ENCODE measurements at regions not wholly inside any gene's neighbourhood (a gene's known extent, or its start where the extent isn't known, plus 50 kb on each side); places are given as distances from the start of the nearest gene placed in this dataset.
"Not testable (repeated sequence)": the region's sequence is repeated elsewhere in the genome, so short reads cannot be mapped to it uniquely, and the experiment has no call there.

- no peak for DNase-seq
These were observed 341.1 kb downstream of the PDCD6IP start for GRCh38 chr3:34139566-34139965.

GRCh38 chr3:34140616-34141015 is 342.2 kb downstream of the PDCD6IP start:
- no peak for DNase-seq

GRCh38 chr3:34141841-34142337 is 343.5 kb downstream of the PDCD6IP start:
- DNase-seq = no peak

DNA sequence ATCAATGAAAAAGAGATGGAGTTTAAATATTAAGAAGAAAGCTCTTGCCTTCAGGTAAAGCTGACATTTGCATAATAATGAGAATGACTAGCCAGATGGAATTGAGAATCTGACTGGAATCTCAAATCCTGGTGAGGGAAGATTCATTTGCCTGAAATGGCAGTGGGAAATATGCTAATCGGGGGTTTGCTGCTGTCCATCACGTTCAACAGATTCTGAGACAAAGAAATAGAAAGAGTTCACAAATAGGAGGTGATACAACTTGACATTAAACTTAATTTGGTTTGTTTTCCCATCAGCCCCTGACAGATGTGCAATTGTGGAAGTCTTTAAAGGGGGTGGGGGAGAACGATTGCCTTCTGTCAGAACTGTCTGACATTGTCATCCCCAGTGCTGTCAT is 347.4 kb downstream of the PDCD6IP start:
- DNase-seq = no peak

DNA sequence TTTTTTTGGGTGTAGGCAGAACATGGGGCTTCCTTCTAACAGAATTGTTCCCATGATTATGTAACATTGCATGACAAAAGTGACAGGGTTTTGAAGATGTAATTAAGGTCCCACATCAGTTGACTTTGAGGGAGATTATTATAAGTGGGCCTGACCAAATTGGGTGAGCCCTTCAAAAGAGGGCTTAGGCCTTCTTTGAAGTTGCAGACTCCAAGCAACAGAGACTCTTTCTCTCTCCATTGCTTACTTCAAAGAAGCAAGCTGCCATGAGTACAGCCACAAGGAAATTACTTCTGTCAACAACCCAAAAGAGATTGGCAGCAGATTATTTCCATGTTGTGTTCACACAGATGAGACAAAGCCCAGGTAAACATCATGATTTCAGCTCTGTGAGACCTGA is 348.2 kb downstream of the PDCD6IP start:
- no peak for DNase-seq

DNA sequence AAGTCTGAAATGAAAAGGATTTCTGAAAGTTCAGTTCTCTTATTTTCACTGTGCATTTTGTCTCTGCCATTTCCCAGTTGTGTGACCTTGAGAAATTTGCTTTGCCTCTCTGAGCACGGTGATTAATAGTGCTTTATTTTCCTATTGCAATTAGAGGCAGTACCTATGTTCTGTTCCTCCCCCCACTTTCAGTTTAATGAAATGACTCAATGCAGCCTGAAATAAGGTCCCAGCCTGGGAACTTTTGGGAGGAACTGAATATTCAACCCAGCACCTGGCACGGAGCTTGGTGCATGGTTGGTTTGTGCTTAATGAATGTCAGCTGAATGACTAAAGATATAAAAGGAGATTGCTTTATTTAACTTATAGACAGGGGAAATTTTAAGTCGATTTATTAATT is 352.6 kb downstream of the PDCD6IP start:
- DNase-seq = no peak

GRCh38 chr3:34152656-34153055 is 354.2 kb downstream of the PDCD6IP start:
- DNase-seq = no peak

- DNase-seq = no peak
These were observed 356.7 kb downstream of the PDCD6IP start for GRCh38 chr3:34155108-34155507.

- no peak for DNase-seq
These were observed 357.2 kb downstream of the PDCD6IP start for GRCh38 chr3:34155666-34156065.

DNA sequence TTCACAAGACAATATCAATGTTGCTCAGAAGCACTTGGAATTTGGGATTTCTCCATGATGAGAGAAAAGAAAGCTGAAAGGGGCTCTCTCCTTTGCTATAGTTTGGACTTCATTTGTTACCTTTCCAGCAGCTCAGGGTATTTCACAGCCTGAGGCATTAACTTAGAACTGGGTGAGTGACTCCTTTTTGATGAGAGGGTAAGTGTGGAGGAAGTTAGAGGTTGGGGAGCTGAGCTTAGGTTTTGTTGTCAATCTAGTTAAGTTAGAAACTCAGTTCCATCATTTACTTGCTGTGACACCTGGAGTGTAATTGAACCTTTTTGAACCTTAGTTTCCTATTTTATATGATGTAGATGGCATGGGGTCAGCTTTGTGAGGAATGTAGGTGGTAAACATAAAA is 359.1 kb downstream of the PDCD6IP start:
- DNase-seq = no peak

DNA sequence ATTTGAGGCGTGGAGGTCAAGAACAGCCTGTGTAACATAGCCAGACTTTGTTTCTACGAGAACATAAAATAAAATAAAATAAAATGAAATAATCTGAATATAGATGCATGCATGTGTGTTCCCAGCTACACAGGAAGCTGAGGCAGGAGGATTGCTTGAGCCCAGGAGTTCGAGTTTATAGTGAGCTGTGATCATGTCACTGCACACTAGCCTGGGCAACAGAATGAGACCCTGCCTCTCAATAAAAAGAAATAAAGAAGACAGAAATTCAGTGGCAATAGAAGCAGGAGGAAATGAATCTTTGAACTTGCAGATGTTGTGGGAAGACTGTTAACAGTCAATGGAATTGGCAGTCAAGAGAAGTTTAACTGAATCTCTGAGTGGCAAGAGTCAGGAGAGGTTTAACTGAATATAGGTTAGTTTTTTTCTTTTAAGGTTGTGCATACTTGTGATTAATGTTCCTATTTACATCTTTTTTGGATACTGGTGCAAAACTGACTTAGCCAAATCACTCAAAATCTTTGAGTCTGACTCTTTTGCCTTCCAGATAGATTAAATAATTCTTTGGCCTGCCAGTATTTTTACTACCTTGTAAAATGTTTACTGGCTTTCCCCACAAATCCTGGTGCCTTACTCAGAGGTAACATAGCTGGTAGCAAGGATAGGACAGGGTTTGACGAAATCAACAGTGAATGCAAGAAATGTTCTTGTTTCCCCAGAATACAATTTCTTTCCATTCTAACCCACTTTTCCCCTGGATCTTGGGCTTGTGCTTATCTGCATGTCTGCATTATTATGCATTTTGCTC is 361.4 kb downstream of the PDCD6IP start:
- no peak for DNase-seq

DNA sequence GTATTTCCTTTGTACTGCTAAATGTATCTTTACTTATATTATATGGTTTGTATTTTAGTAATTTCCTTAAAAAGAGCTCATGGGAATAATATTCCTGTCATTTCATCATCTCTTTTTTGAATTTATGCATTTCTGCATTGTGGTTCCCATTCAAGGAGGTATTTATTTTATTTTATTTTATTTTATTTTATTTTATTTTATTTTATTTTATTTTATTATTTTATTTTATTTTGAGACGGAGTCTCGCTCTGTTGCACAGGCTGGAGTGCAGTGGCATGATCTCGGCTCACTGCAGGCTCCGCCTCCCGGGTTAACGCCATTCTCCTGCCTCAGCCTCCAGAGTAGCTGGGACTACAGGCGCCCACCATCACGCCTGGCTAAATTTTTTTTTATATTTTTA is 371.2 kb downstream of the PDCD6IP start:
- DNase-seq = not testable (repeated sequence)

DNA sequence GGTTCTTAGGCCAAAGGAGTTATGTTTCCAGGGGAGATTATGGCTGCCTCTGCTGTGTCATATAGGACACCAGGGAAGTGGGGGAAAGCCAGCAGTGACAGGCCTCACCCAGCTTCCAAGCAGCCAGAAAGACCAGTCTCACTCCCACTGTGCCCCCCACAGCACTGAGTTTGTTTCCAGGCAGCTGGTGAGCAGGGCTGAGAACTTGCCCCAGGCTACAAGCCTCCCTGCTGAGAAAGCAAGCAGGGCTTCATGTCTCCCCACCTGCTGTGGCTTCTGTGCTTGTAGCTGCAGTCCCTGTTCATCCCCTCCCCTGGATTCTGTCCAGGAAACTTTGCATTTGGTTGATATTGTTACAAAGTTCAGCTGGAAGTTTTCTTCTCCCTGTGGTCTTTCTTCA is 376.3 kb downstream of the PDCD6IP start:
- no peak for DNase-seq

DNA sequence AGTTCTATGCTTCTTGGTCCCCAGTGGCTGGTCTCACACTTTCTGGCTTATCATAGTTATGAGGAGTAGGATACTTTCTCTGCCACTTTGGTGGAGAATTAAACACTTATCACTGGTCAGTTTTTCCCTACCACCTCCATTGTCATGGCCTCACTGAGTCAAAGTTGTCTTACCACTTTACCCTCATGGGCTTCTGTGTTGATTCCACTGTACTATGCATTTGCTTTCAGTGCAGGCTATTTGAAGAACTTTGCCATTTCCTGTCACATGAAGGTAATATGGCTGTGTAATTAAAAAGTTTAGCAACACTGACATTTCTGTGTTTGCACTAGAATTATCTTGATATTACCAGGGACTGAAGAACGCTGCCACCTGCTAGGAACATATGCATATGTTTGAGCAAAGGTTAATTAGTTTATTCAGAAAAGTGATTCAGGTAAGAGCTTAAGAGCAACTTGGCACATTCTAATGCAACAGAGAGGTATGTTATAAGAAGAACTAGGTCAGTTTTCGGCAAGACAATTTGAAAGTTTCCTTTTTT is 377.3 kb downstream of the PDCD6IP start:
- DNase-seq = peak; percentile 9

- no peak for DNase-seq
These were observed 378.3 kb downstream of the PDCD6IP start for GRCh38 chr3:34176723-34177122.

GRCh38 chr3:34178415-34178814 is 380.0 kb downstream of the PDCD6IP start:
- DNase-seq = no peak

DNA sequence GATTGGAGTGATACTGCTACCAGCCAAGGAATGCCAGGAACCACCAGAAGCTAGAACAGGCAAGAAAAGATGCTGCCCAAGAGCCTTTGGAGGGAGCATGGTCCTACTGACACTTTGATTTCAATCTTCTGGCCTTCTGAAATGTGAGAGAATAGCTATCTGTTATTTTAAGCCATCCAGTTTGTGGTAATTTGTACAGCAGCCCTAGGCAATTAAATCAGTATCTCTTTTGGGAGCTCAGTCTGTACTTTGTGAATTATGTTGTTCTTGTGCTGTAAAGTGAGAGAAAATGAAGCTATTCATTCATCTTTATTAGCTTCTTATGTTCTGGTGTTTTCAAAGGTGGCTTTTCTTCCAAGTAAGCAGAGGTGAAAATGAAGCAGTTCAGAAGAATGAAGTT is 381.3 kb downstream of the PDCD6IP start:
- DNase-seq = no peak

DNA sequence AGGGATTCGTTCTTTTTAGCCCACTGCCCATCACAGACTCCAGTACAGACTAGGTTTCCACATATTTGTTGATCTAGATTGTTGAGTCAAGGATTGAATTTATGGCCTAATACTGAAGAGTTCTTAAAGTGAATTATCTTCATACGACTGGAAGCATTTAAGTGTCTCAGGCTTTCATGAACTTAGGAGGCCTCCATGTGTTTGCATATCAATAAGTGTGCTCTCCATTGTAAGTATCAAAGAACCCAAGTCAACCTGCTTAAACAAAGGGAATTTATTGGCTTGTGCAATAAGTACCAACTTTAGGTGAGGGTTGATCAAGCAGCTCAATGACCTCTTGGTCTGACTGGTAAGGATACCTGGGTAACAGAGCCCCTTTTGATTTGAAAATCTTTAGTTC is 382.1 kb downstream of the PDCD6IP start:
- DNase-seq = no peak

DNA sequence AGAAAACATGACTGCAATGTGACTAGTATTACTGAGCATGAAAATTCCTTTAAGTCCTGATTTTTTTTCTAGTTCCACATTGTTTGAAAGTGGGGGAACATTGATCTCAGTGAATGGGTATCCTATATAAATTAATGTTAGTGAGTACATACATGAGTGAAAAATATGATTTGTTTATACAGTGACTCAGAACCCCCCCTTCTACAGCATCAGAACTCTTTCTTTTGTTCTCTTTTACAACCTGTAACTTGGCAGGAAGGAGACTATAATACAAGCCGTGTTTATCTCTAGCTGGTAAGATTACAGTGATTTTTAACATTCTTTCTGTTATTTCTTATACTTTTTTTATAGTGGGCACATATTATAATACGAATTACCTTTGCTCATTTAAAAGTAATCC is 384.7 kb downstream of the PDCD6IP start:
- DNase-seq = peak; percentile 14

GRCh38 chr3:34183611-34184340 is 385.3 kb downstream of the PDCD6IP start:
- peak; percentile 17 for DNase-seq

DNA sequence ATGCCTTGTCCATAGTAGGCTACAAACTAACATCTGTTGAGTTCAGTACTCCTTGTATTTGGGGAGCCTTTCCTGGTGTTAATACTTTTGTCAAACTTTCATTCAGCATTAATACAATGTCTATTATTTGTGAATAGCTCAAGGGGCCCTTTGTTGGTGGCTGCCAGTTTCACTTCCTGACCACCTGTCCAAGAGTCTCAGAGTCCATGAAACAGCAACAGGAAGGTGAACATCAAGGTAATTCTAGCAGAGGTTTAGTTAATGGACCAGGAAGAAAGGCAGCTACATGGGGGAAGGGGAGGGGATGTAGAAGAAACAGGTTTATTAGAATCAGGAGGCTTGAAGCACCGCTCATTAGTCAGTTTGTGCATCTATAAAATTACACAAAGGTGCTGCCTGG is 386.9 kb downstream of the PDCD6IP start:
- peak; percentile 47 for DNase-seq

GRCh38 chr3:34189133-34189532 is 390.7 kb downstream of the PDCD6IP start:
- no peak for DNase-seq

GRCh38 chr3:34196914-34197313 is 398.5 kb downstream of the PDCD6IP start:
- no peak for DNase-seq

DNA sequence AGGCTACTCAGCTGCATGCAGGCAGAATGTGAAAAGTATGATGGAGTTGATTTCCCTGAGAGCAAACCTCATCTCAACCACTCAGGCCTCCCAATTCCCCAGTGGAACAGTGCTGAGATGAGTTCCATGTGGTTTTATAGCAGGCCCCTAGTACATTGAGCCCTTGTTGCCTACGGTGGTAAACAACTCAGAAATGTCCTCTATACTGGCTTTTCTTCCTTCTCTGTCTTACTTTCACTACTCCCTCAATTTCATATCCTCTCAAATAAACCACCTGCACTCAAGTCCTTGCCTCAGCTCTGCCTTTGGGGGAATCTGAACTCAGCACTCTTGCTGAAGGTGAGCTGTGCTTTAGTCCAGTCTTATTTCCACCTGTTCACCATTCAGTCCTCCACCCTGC is 399.9 kb downstream of the PDCD6IP start:
- no peak for DNase-seq

All from DMS53 (cell line).